Lung (tissue), 11 donors: ENCODE measurements at regions not wholly inside any gene's neighbourhood (a gene's known extent, or its start where the extent isn't known, plus 50 kb on each side); places are given as distances from the start of the nearest gene placed in this dataset.

Source experiments
- ATAC-seq: fragments of 200-7000 bp; cut with Tn5 transposase; one replicate; pipeline ENCODE4 v1.9.1; 2020; ENCODE audit warnings: moderate number of reproducible peaks; ENCODE audit not compliant: insufficient read depth, low FRiP score
- DNase-seq, 3 donors: peaks; one replicate each; pipeline ENCODE4 v3.0.0-alpha.2; 2013 to 2017
- H3K27ac ChIP-seq, 2 donors: one replicate each; pipeline ENCODE4 v1.5.1; 2013; ENCODE audit warnings: mild to moderate bottlenecking in 2 of 2, moderate library complexity in 2 of 2, control low read depth in 1 of 2, inconsistent platforms in 1 of 2, low read depth in 1 of 2, low read length in 1 of 2
- H3K27me3 ChIP-seq, 3 donors: one replicate each; pipeline ENCODE4 v1.5.1; 2013; ENCODE audit warnings: low read length in 2 of 3; ENCODE audit not compliant: control insufficient read depth in 3 of 3, insufficient read depth in 3 of 3
- H3K36me3 ChIP-seq, 4 donors: one replicate each; pipeline ENCODE4 v1.5.1; 2013; ENCODE audit warnings: low read length in 4 of 4, mild to moderate bottlenecking in 1 of 4, moderate library complexity in 1 of 4; ENCODE audit not compliant: control insufficient read depth in 4 of 4, insufficient read depth in 4 of 4
- H3K4me1 ChIP-seq, 5 donors: one replicate each; pipeline ENCODE4 v1.5.1; 2013; ENCODE audit warnings: low read length in 5 of 5, mild to moderate bottlenecking in 2 of 5, moderate library complexity in 1 of 5; ENCODE audit not compliant: control insufficient read depth in 5 of 5, insufficient read depth in 5 of 5
- H3K4me3 ChIP-seq: one replicate; pipeline ENCODE4 v1.5.1; 2013; ENCODE audit warnings: mild to moderate bottlenecking, control low read depth, moderate library complexity
- H3K9ac ChIP-seq, 2 donors: one replicate each; pipeline ENCODE4 v1.5.1; 2013; ENCODE audit warnings: low read length in 2 of 2, control low read depth in 1 of 2; ENCODE audit not compliant: insufficient read depth in 1 of 2
- H3K9me3 ChIP-seq, 4 donors: one replicate each; pipeline ENCODE4 v1.5.1; 2013; ENCODE audit warnings: low read length in 3 of 4, mild to moderate bottlenecking in 1 of 4, moderate library complexity in 1 of 4; ENCODE audit not compliant: control insufficient read depth in 4 of 4, insufficient read depth in 3 of 4
- WGBS, 2 donors: extraction: QIAGEN DNeasy Blood & Tissue Kit; methylation state at CpG; one replicate each; pipeline ENCODE4 v1.1.7; 2013; 5-methylcytosine and 5-hydroxymethylcytosine counted together
- TF ChIP-seq, protein P1 (sequence below): IDR thresholded peaks from 2 replicates; pipeline ENCODE4 v1.5.1; 2012; ENCODE audit warnings: mild to moderate bottlenecking; ENCODE audit errors: control extremely low read depth, extremely low read depth
- donor health status: control.
- donor health status: control.
- donor health status: Bipolar disorder and iron deficiency.
- donor health status: healthy.
- donor health status: DM: yes; HTN: yes; CAD: no.

DNA sequence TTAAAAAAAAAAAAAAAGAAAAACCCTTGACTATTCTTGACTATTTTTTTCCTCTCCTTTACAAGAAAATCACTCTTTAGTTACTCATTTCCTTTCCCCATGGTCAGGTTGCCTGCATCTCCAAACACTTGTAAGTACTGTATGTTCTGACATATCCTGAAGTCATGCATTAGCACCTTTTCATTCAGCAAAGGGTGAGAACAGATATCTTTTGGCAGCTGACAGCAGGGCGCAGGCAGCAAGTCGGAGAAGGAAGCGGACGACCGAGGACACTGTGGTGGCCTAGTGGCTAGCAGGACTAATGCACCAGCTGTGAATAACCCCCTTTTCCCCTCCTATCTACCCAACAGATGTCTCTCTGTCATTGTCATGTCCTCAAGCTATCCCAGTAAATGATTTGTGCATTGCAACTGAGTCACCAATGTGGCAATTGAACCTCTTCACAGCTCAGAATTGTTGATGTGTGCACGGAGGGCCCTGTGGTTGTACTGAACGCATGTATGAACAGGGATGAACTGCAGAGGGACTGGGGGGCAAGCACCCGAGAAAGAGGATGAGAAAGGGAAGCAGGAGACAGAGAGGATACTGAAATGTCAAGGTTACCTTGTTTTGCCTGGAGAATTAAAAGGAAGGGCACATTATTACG, 996.0 kb upstream of the ARRDC3 start:
- Histone ChIP-seq H3K9me3 (peaks cover 0 to 4% (median 0%) of the 10 kb centered on the region in 4 donors), H3K27ac (no peak overlapping the region), H3K9ac (no peak overlapping the region), H3K36me3 (no peaks in the 10 kb centered on the region), H3K27me3 (no peaks in the 10 kb centered on the region), H3K4me1 (peaks cover 0 to 12% (median 5%) of the 10 kb centered on the region in 5 donors), H3K4me3 (no peak overlapping the region)
- TF ChIP-seq, protein P1, sequence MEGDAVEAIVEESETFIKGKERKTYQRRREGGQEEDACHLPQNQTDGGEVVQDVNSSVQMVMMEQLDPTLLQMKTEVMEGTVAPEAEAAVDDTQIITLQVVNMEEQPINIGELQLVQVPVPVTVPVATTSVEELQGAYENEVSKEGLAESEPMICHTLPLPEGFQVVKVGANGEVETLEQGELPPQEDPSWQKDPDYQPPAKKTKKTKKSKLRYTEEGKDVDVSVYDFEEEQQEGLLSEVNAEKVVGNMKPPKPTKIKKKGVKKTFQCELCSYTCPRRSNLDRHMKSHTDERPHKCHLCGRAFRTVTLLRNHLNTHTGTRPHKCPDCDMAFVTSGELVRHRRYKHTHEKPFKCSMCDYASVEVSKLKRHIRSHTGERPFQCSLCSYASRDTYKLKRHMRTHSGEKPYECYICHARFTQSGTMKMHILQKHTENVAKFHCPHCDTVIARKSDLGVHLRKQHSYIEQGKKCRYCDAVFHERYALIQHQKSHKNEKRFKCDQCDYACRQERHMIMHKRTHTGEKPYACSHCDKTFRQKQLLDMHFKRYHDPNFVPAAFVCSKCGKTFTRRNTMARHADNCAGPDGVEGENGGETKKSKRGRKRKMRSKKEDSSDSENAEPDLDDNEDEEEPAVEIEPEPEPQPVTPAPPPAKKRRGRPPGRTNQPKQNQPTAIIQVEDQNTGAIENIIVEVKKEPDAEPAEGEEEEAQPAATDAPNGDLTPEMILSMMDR: no peak
- 58 to 64% methylated on average over 9 of the region's 9 CpGs for WGBS, 2 donors
- DNase-seq (peak in 2 of 3 donors; percentile 11 to 37), ATAC-seq (no peak)

DNA sequence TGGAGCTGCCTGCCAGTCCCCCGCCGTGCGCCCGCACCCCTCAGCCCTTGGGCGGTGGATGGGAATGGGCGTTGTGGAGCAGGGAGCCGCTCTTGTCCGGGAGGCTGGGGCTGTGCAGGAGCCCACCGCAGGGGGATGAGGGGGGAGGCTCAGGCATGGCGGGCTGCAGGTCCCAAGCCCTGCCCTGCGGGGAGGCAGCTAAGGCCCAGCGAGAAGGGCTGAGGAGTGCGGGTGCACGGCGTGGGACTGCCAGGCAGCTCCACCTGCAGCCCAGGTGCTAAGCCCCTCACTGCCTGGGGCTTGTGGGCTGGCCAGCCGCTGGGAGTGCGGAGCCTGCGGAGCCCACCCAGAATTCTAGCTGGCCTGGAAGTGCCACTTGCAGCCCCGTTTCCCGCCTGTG, 991.7 kb upstream of the ARRDC3 start:
- Histone ChIP-seq H3K4me3 (no peak overlapping the region), H3K36me3 (no peaks in the 10 kb centered on the region), H3K4me1 (peaks cover 0 to 8% (median 5%) of the 10 kb centered on the region in 5 donors), H3K27ac (no peak overlapping the region), H3K9ac (no peak overlapping the region), H3K9me3 (peaks cover 0 to 4% (median 0%) of the 10 kb centered on the region in 4 donors), H3K27me3 (no peaks in the 10 kb centered on the region)
- ATAC-seq (no peak), DNase-seq (no peak)
- 94 to 96% methylated on average over 20 of the region's 20 CpGs for WGBS, 2 donors
- TF ChIP-seq, protein P1: no peak

DNA sequence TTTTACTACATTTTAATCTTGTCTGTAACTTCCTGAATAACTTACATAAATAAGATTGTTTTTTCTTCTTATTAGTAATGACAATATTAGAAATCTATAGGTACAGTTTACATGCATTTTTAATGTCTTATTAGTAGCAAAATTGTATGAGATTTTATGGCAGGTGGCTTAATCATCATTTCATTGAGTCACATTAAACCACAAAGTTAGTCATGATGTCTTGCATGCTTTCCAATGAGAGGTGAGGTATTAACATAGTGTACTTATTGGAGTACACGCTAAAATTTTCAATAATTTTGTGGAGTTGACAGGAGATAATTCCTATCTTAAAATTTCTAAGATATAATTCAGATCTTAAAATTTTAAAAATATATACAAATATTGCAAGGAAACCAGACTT, 989.6 kb upstream of the ARRDC3 start:
- 92 to 96% methylated on average over 1 of the region's 1 CpG for WGBS, 2 donors
- no peaks in the 10 kb centered on the region for H3K4me1 ChIP-seq
- peaks cover 0 to 4% (median 1%) of the 10 kb centered on the region in 4 donors for H3K9me3 ChIP-seq
- no peak for ATAC-seq
- H3K9ac ChIP-seq: no peak overlapping the region
- no peak overlapping the region for H3K4me3 ChIP-seq
- H3K27ac ChIP-seq: no peak overlapping the region
- TF ChIP-seq, protein P1: no peak
- H3K27me3 ChIP-seq: no peaks in the 10 kb centered on the region
- H3K36me3 ChIP-seq: no peaks in the 10 kb centered on the region
- DNase-seq: no peak

DNA sequence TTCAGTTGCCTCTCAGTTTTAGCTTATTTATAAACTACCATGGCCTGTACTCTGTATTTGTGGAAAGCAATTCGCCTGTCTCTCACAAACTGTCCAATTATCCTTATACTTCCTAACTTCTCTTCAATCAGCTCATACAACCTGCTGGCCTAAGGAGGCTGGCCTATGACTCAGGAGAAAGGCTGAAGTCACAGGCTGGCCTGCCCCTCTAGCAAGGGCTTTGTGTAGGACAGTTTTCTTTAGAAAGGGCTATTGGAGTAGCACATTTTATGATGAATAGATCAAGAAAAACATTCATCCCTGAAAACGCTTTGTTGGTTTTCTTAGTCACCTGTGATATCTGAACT, 988.7 kb upstream of the ARRDC3 start:
- WGBS, 2 donors: 86 to 89% methylated on average over 2 of the region's 2 CpGs
- H3K9ac ChIP-seq: no peak overlapping the region
- H3K4me1 ChIP-seq: no peaks in the 10 kb centered on the region
- H3K36me3 ChIP-seq: no peaks in the 10 kb centered on the region
- DNase-seq: no peak
- H3K27ac ChIP-seq: no peak overlapping the region
- no peaks in the 10 kb centered on the region for H3K27me3 ChIP-seq
- H3K4me3 ChIP-seq: no peak overlapping the region
- TF ChIP-seq, protein P1: no peak
- no peak for ATAC-seq
- peaks cover 0 to 4% (median 1%) of the 10 kb centered on the region in 4 donors for H3K9me3 ChIP-seq
